PFSK-1 (cell line): ENCODE measurements at regions not wholly inside any gene's neighbourhood (a gene's known extent, or its start where the extent isn't known, plus 50 kb on each side); places are given as distances from the start of the nearest gene placed in this dataset.

Experiments used
- FOXP2 ChIP-seq: optimal IDR thresholded peaks from 2 replicates; pipeline ENCODE3; 2011; ENCODE audit warnings: borderline replicate concordance, control low read depth, inconsistent platforms; ENCODE audit not compliant: insufficient read depth; ENCODE audit errors: extremely low read length, extremely low read depth
- POLR2AphosphoS5 ChIP-seq: IDR thresholded peaks from 2 replicates; pipeline ENCODE4 v1.6.1; 2012; ENCODE audit warnings: low read depth, mild to moderate bottlenecking, control low read depth, low read length, moderate library complexity
- REST ChIP-seq, 2 experiments: IDR thresholded peaks; 2 replicates each; pipeline versions ENCODE4 v1.6.1 to v1.8.0; 2011 to 2012; ENCODE audit warnings: low read depth in 2 of 2, low read length in 2 of 2, control low read depth in 1 of 2, inconsistent platforms in 1 of 2, mild to moderate bottlenecking in 1 of 2, moderate library complexity in 1 of 2; ENCODE audit not compliant: insufficient read depth in 1 of 2
- SIN3A ChIP-seq: IDR thresholded peaks from 2 replicates; pipeline ENCODE4 v1.6.1; 2012; ENCODE audit warnings: mild to moderate bottlenecking, low read length, moderate library complexity, borderline replicate concordance; ENCODE audit not compliant: insufficient read depth
- TAF1 ChIP-seq: IDR thresholded peaks from 2 replicates; pipeline ENCODE4 v1.6.1; 2012; ENCODE audit warnings: low read length, control low read depth, borderline replicate concordance; ENCODE audit not compliant: insufficient read depth

GRCh38 chr2:188051706-188052105, 240.0 kb upstream of the GULP1 start:
- TF ChIP-seq SIN3A (no peak), TAF1 (no peak), REST (IDR thresholded peaks at IDR 0.05; ENCODE audit: insufficient read depth in 1 of 2, low read depth in 2 of 2, low read length in 2 of 2) (no peak), POLR2AphosphoS5 (no peak), FOXP2 (no peak)

DNA sequence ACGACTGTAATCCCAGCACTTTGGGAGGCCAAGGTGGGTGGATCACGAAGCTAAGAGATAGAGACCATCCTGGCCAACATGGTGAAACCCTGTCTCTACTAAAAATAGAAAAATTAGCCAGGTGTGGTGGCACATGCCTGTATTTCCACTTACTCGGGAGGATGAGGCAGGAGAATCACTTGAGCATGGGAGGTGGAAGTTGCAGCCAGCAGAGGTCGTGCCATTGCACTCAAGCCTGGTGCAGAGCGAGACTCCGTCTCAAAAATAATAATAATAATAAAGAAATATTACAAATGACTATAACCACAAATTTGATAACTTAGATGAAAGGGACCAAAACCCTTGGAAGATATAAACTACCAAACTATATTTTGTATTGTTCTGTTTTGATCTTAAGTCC, 226.3 kb upstream of the GULP1 start:
- no peak for TF ChIP-seq SIN3A

DNA sequence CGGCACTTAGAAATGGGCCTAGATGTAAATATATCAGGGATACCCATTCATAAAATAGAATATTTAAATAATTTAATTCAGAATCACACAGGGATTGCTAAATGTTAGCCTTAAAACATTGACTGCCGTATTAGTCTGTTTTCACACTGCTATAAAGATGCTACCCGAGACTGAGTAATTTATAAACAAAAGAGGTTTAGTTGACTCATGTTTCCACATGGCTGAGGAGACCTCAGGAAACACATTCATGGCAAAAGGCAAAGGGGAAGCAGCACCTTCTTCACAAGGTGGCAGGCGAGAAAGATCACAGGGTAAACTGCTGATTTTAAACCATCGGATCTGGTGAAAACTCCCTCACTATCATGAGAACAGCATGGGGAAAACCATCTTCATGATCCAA, 223.6 kb upstream of the GULP1 start:
- TF ChIP-seq REST (IDR thresholded peaks at IDR 0.05; ENCODE audit: insufficient read depth in 1 of 2, low read depth in 2 of 2, low read length in 2 of 2) = no peak
- no peak for TF ChIP-seq POLR2AphosphoS5
- TF ChIP-seq FOXP2 = no peak
- TF ChIP-seq TAF1 = no peak
- no peak for TF ChIP-seq SIN3A

DNA sequence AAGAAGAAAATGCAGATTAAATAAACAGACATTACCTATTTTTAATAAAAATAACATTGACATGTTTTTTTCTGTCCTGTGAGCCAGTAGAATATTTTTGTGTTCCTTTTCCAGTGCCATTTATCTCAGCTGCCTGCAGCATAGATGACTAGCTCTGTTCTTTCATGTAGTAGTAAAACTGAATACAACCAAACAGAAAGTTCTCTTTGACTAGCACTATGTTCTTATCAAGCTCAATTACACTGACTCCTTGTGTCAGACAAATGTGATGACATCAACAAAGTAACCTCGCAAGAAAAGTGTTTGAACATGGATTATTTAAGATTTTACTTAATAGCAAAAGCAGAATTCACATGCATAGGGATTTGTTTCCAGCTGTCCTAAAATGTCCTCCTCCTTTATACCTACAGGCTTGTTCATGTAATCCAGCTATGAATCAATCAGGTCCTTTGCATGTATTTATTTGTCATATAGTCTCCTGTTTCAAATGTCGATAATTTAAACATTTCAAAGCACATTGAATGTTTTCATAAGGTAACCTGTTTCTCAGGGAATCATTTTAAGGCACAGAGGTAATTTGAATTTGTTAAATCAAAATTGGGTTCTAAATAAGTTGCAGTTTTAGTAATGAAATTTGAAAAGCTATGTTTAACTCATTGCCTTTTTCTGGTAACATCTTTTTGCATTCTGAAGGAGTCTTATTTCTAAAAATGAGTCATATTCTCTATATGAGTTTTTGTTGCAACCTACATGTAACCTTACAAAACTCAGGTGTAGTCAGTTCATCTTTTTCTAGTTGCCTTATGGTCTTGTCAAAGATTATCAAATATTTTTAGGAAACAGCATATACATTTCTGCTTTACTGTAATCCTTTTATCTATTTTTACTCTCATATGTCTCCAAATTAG, 215.3 kb upstream of the GULP1 start:
- TF ChIP-seq REST (IDR thresholded peaks at IDR 0.05; ENCODE audit: insufficient read depth in 1 of 2, low read depth in 2 of 2, low read length in 2 of 2) (no peak), FOXP2 (no peak), SIN3A (no peak), POLR2AphosphoS5 (no peak), TAF1 (no peak)

DNA sequence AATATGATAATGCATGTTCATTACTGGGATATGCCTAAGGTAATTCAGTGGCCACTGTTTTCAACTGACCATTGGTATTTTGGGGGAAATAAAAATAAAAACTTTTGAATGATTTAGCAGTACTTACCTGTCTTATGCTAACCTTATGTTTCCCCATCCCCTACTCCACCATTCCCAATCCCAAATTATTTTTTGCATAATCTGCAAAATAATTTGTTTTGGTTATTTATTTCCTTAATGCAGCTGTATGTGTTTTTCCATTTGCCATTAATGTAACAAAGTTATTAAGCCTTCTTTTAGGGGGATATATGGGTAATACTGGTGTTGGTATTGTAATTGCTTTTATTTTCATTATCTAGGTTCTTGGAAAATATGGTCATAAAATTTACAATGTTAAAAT, 213.9 kb upstream of the GULP1 start:
- no peak for TF ChIP-seq FOXP2
- TF ChIP-seq REST (IDR thresholded peaks at IDR 0.05; ENCODE audit: insufficient read depth in 1 of 2, low read depth in 2 of 2, low read length in 2 of 2) = no peak
- no peak for TF ChIP-seq SIN3A
- TF ChIP-seq TAF1 = no peak
- no peak for TF ChIP-seq POLR2AphosphoS5
